Common myeloid progenitor, CD34-positive (primary cell): ENCODE measurements at regions not wholly inside any gene's neighbourhood (a gene's known extent, or its start where the extent isn't known, plus 50 kb on each side); places are given as distances from the start of the nearest gene placed in this dataset.

Experiments
- CTCF ChIA-PET: fragments of 350-600 bp; sonication (Branson Sonifier 250); formaldehyde crosslinking; loops from one replicate; lab custom pipeline; 2021; ENCODE audit warnings: antibody characterized with exemption; lab: Charles Lee
- POLR2A ChIA-PET: fragments of 350-600 bp; sonication (Branson Sonifier 250); formaldehyde crosslinking; loops from one replicate; lab custom pipeline; 2021; ENCODE audit warnings: antibody characterized with exemption; lab: Charles Lee
- DNase-seq, 3 donors: peaks; one replicate each; pipeline versions ENCODE4 v3.0.0 to v3.0.0-alpha.2; 2013
- H3K27ac ChIP-seq, 2 experiments: 1 replicate in 1 of 2; 2 replicates in 1 of 2; pipeline ENCODE4 v1.7.0; 2013; ENCODE audit warnings: inconsistent platforms in 2 of 2, low read length in 2 of 2, mild to moderate bottlenecking in 2 of 2, low read depth in 1 of 2, moderate library complexity in 1 of 2; ENCODE audit not compliant: severe bottlenecking in 2 of 2, insufficient read depth in 1 of 2, poor library complexity in 1 of 2
- H3K27me3 ChIP-seq, 5 experiments: replicated peaks in 2 of 5; 1 replicate in 3 of 5; 2 replicates in 2 of 5; pipeline versions ENCODE4 v1.6.1 to v1.7.0; 2013; ENCODE audit warnings: low read length in 4 of 5, mild to moderate bottlenecking in 2 of 5, moderate library complexity in 2 of 5, inconsistent platforms in 1 of 5; ENCODE audit not compliant: insufficient read depth in 5 of 5, control insufficient read depth in 4 of 5
- H3K36me3 ChIP-seq, 4 experiments: 1 replicate in 2 of 4; 2 replicates in 2 of 4; pipeline versions ENCODE4 v1.6.1 to v1.7.0; 2013; ENCODE audit warnings: low read length in 3 of 4, control low read depth in 1 of 4, mild to moderate bottlenecking in 1 of 4; ENCODE audit not compliant: control insufficient read depth in 4 of 4, insufficient read depth in 4 of 4
- H3K4me1 ChIP-seq, 4 experiments: 1 replicate in 3 of 4; 2 replicates in 1 of 4; pipeline versions ENCODE4 v1.6.1 to v1.7.1; 2013; ENCODE audit warnings: low read length in 3 of 4, mild to moderate bottlenecking in 3 of 4, control low read depth in 1 of 4, inconsistent platforms in 1 of 4, moderate library complexity in 1 of 4; ENCODE audit not compliant: control insufficient read depth in 4 of 4, insufficient read depth in 4 of 4; ENCODE audit errors: control extremely low read depth in 1 of 4
- H3K4me3 ChIP-seq, 7 experiments: 1 replicate in 4 of 7; 2 replicates in 3 of 7; pipeline versions ENCODE4 v1.5.1 to v1.7.0; 2013; ENCODE audit warnings: mild to moderate bottlenecking in 7 of 7, low read length in 6 of 7, moderate library complexity in 6 of 7, inconsistent platforms in 2 of 7, low read depth in 2 of 7, control low read depth in 1 of 7; ENCODE audit not compliant: insufficient read depth in 4 of 7, control insufficient read depth in 1 of 7; ENCODE audit errors: extremely low read depth in 1 of 7
- H3K9me3 ChIP-seq, 5 experiments: 1 replicate in 4 of 5; 2 replicates in 1 of 5; pipeline versions ENCODE4 v1.6.1 to v1.7.1; 2013; ENCODE audit warnings: low read length in 4 of 5, mild to moderate bottlenecking in 2 of 5, inconsistent platforms in 1 of 5, low read depth in 1 of 5, moderate library complexity in 1 of 5; ENCODE audit not compliant: control insufficient read depth in 4 of 5, insufficient read depth in 2 of 5; ENCODE audit errors: control extremely low read depth in 1 of 5
- WGBS: methylation state at CpG from one replicate; pipeline ENCODE4 v1.1.5; 2013; ENCODE audit not compliant: insufficient coverage; 5-methylcytosine and 5-hydroxymethylcytosine counted together

DNA sequence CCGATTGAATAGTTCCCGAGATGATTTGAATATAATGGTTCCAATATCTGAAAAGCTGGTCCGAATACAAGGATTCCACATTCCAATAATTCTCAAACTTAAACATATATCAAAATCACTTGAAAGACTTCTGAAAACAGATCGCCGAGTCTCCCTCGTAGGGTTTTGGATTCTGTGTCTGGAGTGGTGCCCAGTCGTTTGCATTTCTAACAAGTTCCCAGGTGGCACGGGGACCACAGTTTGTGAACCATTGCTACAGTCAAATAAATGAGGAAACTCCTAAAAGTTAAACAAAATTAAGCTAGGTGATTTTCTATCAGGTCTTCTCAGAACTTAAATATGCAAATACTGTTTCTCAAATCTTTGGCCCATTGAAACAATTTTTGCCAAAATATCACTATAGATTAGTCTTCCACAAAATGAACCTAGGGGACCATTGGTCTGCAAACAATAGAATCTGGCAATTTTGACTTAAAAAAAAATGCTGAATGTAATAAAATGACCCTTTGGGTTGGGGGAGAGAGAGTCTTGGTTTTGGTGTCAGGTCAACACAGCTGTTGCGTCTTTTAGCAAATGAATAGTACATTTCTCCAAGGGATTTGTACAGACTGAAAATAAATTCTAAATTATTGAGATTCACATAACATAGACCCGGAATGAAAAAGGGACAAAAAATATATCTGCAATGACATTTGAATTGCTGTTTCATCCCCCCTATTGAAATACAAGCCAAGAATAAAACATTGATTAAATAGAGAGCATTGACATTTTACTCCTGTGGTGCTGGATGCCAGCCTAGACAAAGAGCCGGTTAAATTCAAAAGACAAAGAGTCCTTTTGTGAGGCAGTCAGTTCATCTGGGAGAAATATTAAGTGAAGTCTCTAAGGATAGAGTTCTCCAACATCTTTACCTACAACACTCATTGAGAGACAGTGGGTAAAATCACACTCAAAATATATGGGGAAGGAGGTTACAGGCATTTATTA lies 175.7 kb upstream of the ADAMTS9 start:
- DNase-seq = no peak
- CTCF ChIA-PET = no interaction called here
- WGBS = 98% methylated on average over 5 of the region's 11 CpGs
- Histone ChIP-seq H3K4me1 (peaks cover 0 to 20% (median 4%) of the 10 kb centered on the region in 4 experiments), H3K9me3 (no peaks in the 10 kb centered on the region), H3K4me3 (no peak overlapping the region), H3K36me3 (no peaks in the 10 kb centered on the region), H3K27me3 (no peaks in the 10 kb centered on the region), H3K27ac (no peak overlapping the region)
- POLR2A ChIA-PET = no interaction called here

DNA sequence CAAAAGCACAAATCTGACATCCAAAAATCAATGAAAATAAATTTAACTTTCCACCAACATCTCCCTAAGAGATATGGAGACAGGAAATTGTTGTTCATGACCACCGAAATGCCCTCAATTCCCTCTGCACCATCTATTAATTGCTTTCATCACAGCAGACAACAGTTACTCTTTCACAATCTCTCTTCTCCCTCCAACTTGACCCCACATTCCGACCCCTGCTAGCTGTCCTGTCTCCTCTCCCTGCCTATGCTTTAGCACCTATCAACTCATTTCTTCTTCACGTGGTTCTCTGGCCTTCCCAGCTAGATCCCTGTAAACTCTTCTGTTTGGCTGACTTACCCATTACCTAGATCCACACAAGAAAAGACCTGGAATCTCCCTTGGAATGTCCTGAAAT lies 173.9 kb upstream of the ADAMTS9 start:
- peaks cover 0 to 20% (median 4%) of the 10 kb centered on the region in 4 experiments for H3K4me1 ChIP-seq
- 95% methylated on average over 3 of the region's 3 CpGs for WGBS
- no peaks in the 10 kb centered on the region for H3K27me3 ChIP-seq
- no peak overlapping the region for H3K4me3 ChIP-seq
- H3K27ac ChIP-seq = no peak overlapping the region
- POLR2A ChIA-PET = no interaction called here
- DNase-seq = no peak
- H3K36me3 ChIP-seq = no peaks in the 10 kb centered on the region
- CTCF ChIA-PET = no interaction called here
- H3K9me3 ChIP-seq = no peaks in the 10 kb centered on the region

GRCh38 chr3:64860536-64860870 lies 172.7 kb upstream of the ADAMTS9 start:
- H3K36me3 ChIP-seq = no peaks in the 10 kb centered on the region
- WGBS = 100% methylated on average over 2 of the region's 2 CpGs
- CTCF ChIA-PET = no interaction called here

GRCh38 chr3:64859625-64860535 lies 172.1 kb upstream of the ADAMTS9 start:
- H3K4me1 ChIP-seq = peaks cover 0 to 20% (median 4%) of the 10 kb centered on the region in 4 experiments
- CTCF ChIA-PET = no interaction called here
- no peak overlapping the region for H3K27ac ChIP-seq
- POLR2A ChIA-PET = no interaction called here
- no peak overlapping the region for H3K4me3 ChIP-seq
- DNase-seq = peak; percentile 3 to 70 (median 59)
- no peaks in the 10 kb centered on the region for H3K36me3 ChIP-seq
- 95% methylated on average over 3 of the region's 6 CpGs for WGBS
- H3K9me3 ChIP-seq = no peaks in the 10 kb centered on the region
- no peaks in the 10 kb centered on the region for H3K27me3 ChIP-seq

More at GRCh38 chr3:64860536-64860870, 172.7 kb upstream of the ADAMTS9 start:
- peaks cover 0 to 20% (median 4%) of the 10 kb centered on the region in 4 experiments for H3K4me1 ChIP-seq
- POLR2A ChIA-PET = no interaction called here
- no peaks in the 10 kb centered on the region for H3K27me3 ChIP-seq
- no peaks in the 10 kb centered on the region for H3K9me3 ChIP-seq
- no peak overlapping the region for H3K27ac ChIP-seq
- DNase-seq = no peak
- H3K4me3 ChIP-seq = no peak overlapping the region

- DNase-seq = no peak
- H3K27me3 ChIP-seq = no peaks in the 10 kb centered on the region
- no CpG with 5 or more reads among the region's 3 CpGs for WGBS
- H3K9me3 ChIP-seq = no peaks in the 10 kb centered on the region
- H3K27ac ChIP-seq = no peak overlapping the region
- no peak overlapping the region for H3K4me3 ChIP-seq
- POLR2A ChIA-PET = no interaction called here
- H3K36me3 ChIP-seq = no peaks in the 10 kb centered on the region
- peaks cover 0 to 20% (median 4%) of the 10 kb centered on the region in 4 experiments for H3K4me1 ChIP-seq
- CTCF ChIA-PET = no interaction called here
Measured at GRCh38 chr3:64856977-64857516, 169.2 kb upstream of the ADAMTS9 start.

- WGBS = no CpG with 5 or more reads among the region's 1 CpG
- H3K27me3 ChIP-seq = no peaks in the 10 kb centered on the region
- H3K4me1 ChIP-seq = peaks cover 0 to 20% (median 4%) of the 10 kb centered on the region in 4 experiments
- H3K9me3 ChIP-seq = no peaks in the 10 kb centered on the region
- no peak overlapping the region for H3K4me3 ChIP-seq
- H3K36me3 ChIP-seq = no peaks in the 10 kb centered on the region
- no peak for DNase-seq
- CTCF ChIA-PET = no interaction called here
- no peak overlapping the region for H3K27ac ChIP-seq
- POLR2A ChIA-PET = no interaction called here
Measured at GRCh38 chr3:64856106-64856505, 168.3 kb upstream of the ADAMTS9 start.
